ENCODE measurements at regions not wholly inside any gene's neighbourhood (a gene's known extent, or its start where the extent isn't known, plus 50 kb on each side); places are given as distances from the start of the nearest gene placed in this dataset.

DNA sequence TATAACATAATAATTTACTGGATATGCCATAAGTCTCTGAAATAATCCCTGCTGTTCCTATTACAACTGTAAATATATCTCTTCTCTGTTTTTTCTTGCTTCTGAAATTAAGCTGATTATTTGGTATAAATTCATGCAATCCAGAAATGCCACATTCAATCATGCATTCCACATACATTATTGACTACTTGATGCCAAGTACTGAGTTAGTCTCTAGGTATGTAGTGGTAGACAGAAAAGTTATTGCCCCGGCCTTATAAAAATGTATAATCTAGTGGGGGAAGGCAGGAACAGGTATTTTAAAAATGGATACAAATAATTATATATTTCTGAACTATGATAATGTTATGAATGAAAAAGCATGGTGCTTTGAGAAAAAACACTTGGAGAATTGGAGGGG lies 338.6 kb upstream of the SNX7 start:
- DNase-seq (ENCODE audit: low read depth): peak; percentile 55
- TF ChIP-seq, protein P1, sequence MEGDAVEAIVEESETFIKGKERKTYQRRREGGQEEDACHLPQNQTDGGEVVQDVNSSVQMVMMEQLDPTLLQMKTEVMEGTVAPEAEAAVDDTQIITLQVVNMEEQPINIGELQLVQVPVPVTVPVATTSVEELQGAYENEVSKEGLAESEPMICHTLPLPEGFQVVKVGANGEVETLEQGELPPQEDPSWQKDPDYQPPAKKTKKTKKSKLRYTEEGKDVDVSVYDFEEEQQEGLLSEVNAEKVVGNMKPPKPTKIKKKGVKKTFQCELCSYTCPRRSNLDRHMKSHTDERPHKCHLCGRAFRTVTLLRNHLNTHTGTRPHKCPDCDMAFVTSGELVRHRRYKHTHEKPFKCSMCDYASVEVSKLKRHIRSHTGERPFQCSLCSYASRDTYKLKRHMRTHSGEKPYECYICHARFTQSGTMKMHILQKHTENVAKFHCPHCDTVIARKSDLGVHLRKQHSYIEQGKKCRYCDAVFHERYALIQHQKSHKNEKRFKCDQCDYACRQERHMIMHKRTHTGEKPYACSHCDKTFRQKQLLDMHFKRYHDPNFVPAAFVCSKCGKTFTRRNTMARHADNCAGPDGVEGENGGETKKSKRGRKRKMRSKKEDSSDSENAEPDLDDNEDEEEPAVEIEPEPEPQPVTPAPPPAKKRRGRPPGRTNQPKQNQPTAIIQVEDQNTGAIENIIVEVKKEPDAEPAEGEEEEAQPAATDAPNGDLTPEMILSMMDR (conservative IDR thresholded peaks at IDR 0.05; ENCODE audit: low read length): no peak
- no peak overlapping the region for H3K4me3 ChIP-seq (ENCODE audit: low read length)

DNA sequence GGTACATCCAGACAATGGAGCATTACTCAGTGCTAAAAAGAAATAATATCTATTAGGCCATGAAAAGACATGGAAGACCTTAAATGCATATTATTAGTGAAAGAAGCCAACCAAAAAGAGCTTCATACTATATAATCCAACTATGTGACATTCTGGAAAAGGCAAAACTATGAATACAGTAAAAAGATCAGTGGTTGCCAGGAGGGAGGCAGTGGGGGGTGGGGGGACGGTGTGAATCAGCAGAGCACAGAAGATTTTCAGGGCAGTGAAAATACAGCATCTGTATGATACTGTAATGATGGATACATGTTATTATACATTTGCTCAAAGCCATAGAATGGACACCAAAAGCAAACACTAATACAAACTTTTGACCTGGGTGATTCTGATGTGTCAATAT lies 339.4 kb upstream of the SNX7 start:
- no peak overlapping the region for H3K4me3 ChIP-seq (ENCODE audit: low read length)
- TF ChIP-seq, protein P1 (conservative IDR thresholded peaks at IDR 0.05; ENCODE audit: low read length): no peak

DNA sequence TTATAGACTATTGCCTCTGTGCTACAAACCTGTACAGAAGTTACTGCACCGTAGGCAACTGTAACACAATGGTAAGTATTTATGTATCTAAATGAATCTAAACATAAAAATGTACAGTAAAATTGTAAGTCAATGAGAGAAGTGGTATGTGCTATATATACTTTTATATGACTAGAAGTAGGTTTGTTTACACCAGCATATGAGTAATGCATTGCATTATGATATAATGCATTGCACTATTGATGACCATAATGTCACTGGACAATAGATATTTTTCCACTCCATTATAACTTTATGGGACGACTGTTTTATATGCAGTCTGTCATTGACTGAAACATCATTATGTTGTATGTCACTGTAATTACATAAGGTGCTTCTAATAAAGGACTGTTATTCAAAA lies 340.3 kb upstream of the SNX7 start:
- no peak overlapping the region for H3K4me3 ChIP-seq (ENCODE audit: low read length)
- TF ChIP-seq, protein P1 (conservative IDR thresholded peaks at IDR 0.05; ENCODE audit: low read length): no peak
- DNase-seq (ENCODE audit: low read depth): no peak

More for the DNA sequence above, 339.4 kb upstream of the SNX7 start:
- DNase-seq (ENCODE audit: low read depth): no peak

DNA sequence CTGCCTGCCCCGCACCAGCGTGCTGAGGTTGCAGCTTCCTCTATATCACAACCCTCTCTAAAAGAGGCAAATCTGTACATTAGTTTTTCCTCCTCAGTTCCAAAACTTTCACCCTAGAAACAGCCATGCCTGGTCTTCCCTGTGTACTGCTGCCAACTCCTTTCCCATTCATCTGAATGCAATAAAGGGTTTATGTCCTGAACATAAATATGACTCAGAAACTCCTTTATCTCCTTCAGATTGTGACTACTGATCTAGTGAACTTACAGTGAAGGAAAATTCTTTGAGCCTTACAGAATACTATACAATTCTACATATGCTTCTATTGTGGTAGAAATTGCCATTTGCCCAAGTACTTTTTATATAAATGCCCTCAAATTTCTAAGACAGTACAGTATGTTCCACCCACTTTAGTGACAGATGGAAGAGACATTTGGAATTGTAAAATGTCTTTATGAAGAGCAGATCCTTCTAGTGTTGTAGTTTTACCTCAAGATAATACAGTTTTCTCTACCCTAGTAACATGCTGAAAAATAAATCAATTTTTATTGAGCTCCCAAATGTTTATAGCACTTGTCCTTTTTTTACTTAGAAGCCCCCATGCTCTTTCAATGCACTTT lies 345.1 kb upstream of the SNX7 start:
- DNase-seq (ENCODE audit: low read depth): peak; percentile 17

DNA sequence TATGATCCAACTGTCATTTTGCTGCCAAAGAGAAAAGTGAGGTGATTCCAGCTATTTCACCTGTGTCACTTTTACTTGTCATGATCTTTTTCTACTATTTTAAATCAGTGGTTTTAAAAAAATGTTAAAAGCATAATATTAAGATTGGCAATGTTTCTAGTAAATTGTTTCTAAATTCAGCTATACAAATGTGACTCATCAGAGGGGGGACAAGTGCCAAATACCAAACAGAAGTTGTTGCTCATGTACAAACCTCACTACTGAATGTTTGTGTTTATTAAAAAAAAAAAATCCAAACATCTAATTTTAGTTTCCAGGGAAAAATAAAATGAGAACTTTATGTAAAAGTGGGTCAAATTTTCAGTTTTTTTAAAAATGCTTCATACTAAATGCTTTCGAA lies 346.2 kb upstream of the SNX7 start:
- TF ChIP-seq, protein P1 (conservative IDR thresholded peaks at IDR 0.05; ENCODE audit: low read length): no peak
- H3K4me3 ChIP-seq (ENCODE audit: low read length): no peak overlapping the region
- DNase-seq (ENCODE audit: low read depth): peak; percentile 87

More for the DNA sequence above, 345.1 kb upstream of the SNX7 start:
- no peak overlapping the region for H3K4me3 ChIP-seq (ENCODE audit: low read length)
- TF ChIP-seq, protein P1 (conservative IDR thresholded peaks at IDR 0.05; ENCODE audit: low read length): no peak

DNA sequence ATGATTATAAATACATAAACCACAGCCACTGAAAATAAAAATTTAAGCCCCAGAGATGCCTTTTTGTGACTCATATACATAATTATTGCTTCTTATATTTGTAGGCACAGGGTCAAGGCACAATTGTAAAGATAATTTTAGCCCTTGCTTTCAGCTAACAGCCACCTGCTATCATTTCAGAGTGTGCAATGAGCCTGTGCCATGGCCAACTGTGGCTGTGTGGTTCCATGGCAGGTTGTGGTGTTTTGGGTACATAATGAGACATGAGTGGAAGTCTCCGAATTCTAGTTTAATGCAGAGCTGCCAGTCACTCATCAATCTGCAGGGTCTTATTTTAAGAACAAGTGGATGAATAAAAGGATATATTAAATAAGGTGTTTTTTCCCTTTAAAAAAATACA lies 346.9 kb upstream of the SNX7 start:
- H3K4me3 ChIP-seq (ENCODE audit: low read length): no peak overlapping the region
- TF ChIP-seq, protein P1 (conservative IDR thresholded peaks at IDR 0.05; ENCODE audit: low read length): no peak
- DNase-seq (ENCODE audit: low read depth): no peak

DNA sequence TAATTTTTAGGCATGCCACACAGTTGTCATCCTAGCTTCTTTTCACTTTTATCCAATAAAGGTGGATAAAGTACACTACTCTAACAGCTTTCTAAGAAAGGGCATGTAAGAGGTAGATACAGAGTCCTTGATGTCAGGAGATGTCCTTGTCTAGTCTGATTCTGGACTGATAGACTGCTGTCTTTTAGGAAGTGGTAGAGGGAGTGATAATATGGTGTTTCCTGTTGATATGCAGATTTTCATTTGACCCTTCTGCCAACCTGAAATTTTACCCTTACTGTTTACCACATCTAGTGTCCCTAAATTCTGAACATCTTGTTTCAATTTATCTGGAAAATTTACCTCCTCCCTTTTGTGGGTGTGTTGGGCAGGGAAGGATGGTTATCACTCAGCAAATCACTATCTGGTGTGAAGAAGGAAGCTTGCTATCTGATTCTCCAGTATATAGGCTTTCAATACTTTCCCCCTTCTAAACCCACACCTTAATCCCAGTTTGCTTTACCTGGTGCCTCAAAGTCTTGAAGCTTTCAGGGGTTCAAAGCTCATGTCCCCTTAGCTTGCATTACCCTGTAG lies 354.9 kb upstream of the SNX7 start:
- TF ChIP-seq, protein P1 (conservative IDR thresholded peaks at IDR 0.05; ENCODE audit: low read length): no peak
- no peak for DNase-seq (ENCODE audit: low read depth)
- H3K4me3 ChIP-seq (ENCODE audit: low read length): no peak overlapping the region

Data from AG10803 (cell line).